IMR-90 (cell line): ENCODE measurements at regions not wholly inside any gene's neighbourhood (a gene's known extent, or its start where the extent isn't known, plus 50 kb on each side); places are given as distances from the start of the nearest gene placed in this dataset.

Source experiments
- ATAC-seq: fragments of 200-7000 bp; cut with Tn5 transposase; 2 replicates; pipeline ENCODE4 v1.9.1; 2020; ENCODE audit warnings: low read depth, mild to moderate bottlenecking, moderate library complexity
- BruUV-seq: library from RNA; stranded (reverse); fragments of 400-500 nt; replicated peaks from 2 replicates; lab custom pipeline; 2021; lab: Mats Ljungman, UMichigan
- CTCF ChIA-PET: fragments of 300-600 bp; formaldehyde crosslinking; extraction: SDS; loops from one replicate; lab custom pipeline; 2021; ENCODE audit warnings: antibody characterized with exemption; lab: Yijun Ruan, JAX
- POLR2A ChIA-PET: fragments of 300-600 bp; sonication (Branson Sonifier 250); formaldehyde crosslinking; loops from one replicate; lab custom pipeline; 2022; ENCODE audit warnings: antibody characterized with exemption; ENCODE audit not compliant: unreplicated experiment; lab: Charles Lee
- DNase-seq: peaks from one replicate; pipeline ENCODE4 v3.0.0; 2013
- H2AFZ ChIP-seq: replicated peaks from 2 replicates; pipeline ENCODE3; 2013; ENCODE audit warnings: low read length, mild to moderate bottlenecking; ENCODE audit not compliant: poor library complexity
- H2AK5ac ChIP-seq: 2 replicates; pipeline ENCODE4 v1.6.1; 2013; ENCODE audit warnings: low read depth, low read length, inconsistent platforms
- H2AK9ac ChIP-seq: replicated peaks from 2 replicates; pipeline ENCODE3; 2013; ENCODE audit warnings: mild to moderate bottlenecking, low read depth, low read length, moderate library complexity; ENCODE audit not compliant: poor library complexity
- H2BK120ac ChIP-seq: 2 replicates; pipeline ENCODE4 v1.6.1; 2013; ENCODE audit warnings: low read depth, low read length, inconsistent platforms
- H2BK15ac ChIP-seq: 3 replicates; pipeline ENCODE4 v1.6.1; 2013; ENCODE audit warnings: low read depth, low read length, inconsistent platforms
- H2BK20ac ChIP-seq: 2 replicates; pipeline ENCODE4 v1.6.1; 2013; ENCODE audit warnings: low read depth, mild to moderate bottlenecking, inconsistent platforms, low read length, moderate library complexity
- H2BK5ac ChIP-seq: 2 replicates; pipeline ENCODE4 v1.6.1; 2013; ENCODE audit warnings: mild to moderate bottlenecking, low read depth, low read length, inconsistent platforms; ENCODE audit not compliant: poor library complexity, severe bottlenecking
- H3K14ac ChIP-seq: replicated peaks from 2 replicates; pipeline ENCODE4 v1.6.1; 2013; ENCODE audit warnings: low read depth, low read length, inconsistent platforms
- H3K18ac ChIP-seq: 2 replicates; pipeline ENCODE4 v1.6.1; 2013; ENCODE audit warnings: low read depth, low read length, control low read depth
- H3K23ac ChIP-seq: 2 replicates; pipeline ENCODE4 v1.6.1; 2013; ENCODE audit warnings: low read depth, low read length, inconsistent platforms
- H3K27ac ChIP-seq: 2 replicates; pipeline ENCODE4 v1.5.1; 2013; ENCODE audit warnings: mild to moderate bottlenecking, control low read depth, low read length; ENCODE audit not compliant: insufficient read depth
- H3K27me3 ChIP-seq: 2 replicates; pipeline ENCODE4 v1.6.1; 2013; ENCODE audit warnings: low read length; ENCODE audit not compliant: control insufficient read depth, insufficient read depth
- H3K36me3 ChIP-seq: 2 replicates; pipeline ENCODE4 v1.6.1; 2013; ENCODE audit warnings: low read length, mixed read lengths; ENCODE audit not compliant: control insufficient read depth, insufficient read depth
- H3K4ac ChIP-seq: 2 replicates; pipeline ENCODE4 v1.6.1; 2013; ENCODE audit warnings: low read depth, low read length, inconsistent platforms
- H3K4me1 ChIP-seq: 2 replicates; pipeline ENCODE4 v1.6.1; 2013; ENCODE audit warnings: low read length, mixed read lengths; ENCODE audit not compliant: control insufficient read depth, insufficient read depth
- H3K4me2 ChIP-seq: 2 replicates; pipeline ENCODE4 v1.6.1; 2013; ENCODE audit warnings: low read depth, mild to moderate bottlenecking, control low read depth, low read length, moderate library complexity
- H3K4me3 ChIP-seq: 2 replicates; pipeline ENCODE4 v1.5.1; 2013; ENCODE audit warnings: low read depth, mild to moderate bottlenecking, control low read depth, low read length, moderate library complexity; ENCODE audit not compliant: insufficient read depth
- H3K56ac ChIP-seq: 2 replicates; pipeline ENCODE4 v1.6.1; 2013; ENCODE audit warnings: low read length, inconsistent platforms; ENCODE audit not compliant: insufficient read depth; ENCODE audit errors: extremely low read depth
- H3K79me1 ChIP-seq, 2 experiments: 2 replicates each; pipeline ENCODE4 v1.6.1; 2013; ENCODE audit warnings: low read length in 2 of 2, inconsistent platforms in 1 of 2, low read depth in 1 of 2
- H3K9ac ChIP-seq: 2 replicates; pipeline ENCODE4 v1.6.1; 2013; ENCODE audit warnings: low read depth, low read length, control low read depth
- H3K9me1 ChIP-seq: 2 replicates; pipeline ENCODE4 v1.6.1; 2013; ENCODE audit warnings: low read length, inconsistent platforms; ENCODE audit not compliant: insufficient read depth
- H3K9me3 ChIP-seq: 2 replicates; pipeline ENCODE4 v1.6.1; 2013; ENCODE audit warnings: low read length; ENCODE audit not compliant: control insufficient read depth, insufficient read depth
- H4K20me1 ChIP-seq: 2 replicates; pipeline ENCODE4 v1.6.1; 2013; ENCODE audit warnings: low read length, inconsistent platforms; ENCODE audit not compliant: insufficient read depth
- H4K5ac ChIP-seq: 2 replicates; pipeline ENCODE4 v1.6.1; 2013; ENCODE audit warnings: mild to moderate bottlenecking, low read depth, low read length, control low read depth
- H4K8ac ChIP-seq, 2 experiments: 2 replicates each; pipeline ENCODE4 v1.6.1; 2013; ENCODE audit warnings: low read depth in 2 of 2, low read length in 2 of 2, control low read depth in 1 of 2, inconsistent platforms in 1 of 2
- H4K91ac ChIP-seq: 2 replicates; pipeline ENCODE4 v1.6.1; 2013; ENCODE audit warnings: low read depth, low read length, inconsistent platforms; ENCODE audit not compliant: insufficient read depth
- MAZ ChIP-seq: IDR thresholded peaks from 2 replicates; pipeline ENCODE4 v1.6.1; 2012; ENCODE audit warnings: low read depth, mild to moderate bottlenecking, low read length, improper control_type of control experiment, moderate library complexity, borderline replicate concordance
- WGBS, 2 experiments: methylation state at CpG; one replicate each; pipeline versions ENCODE4 v1.1.5 to v1.1.7; 2013; ENCODE audit warnings: missing lambda C conversion rate in 2 of 2; ENCODE audit not compliant: insufficient read length in 1 of 2; ENCODE audit errors: extremely low coverage in 2 of 2; 5-methylcytosine and 5-hydroxymethylcytosine counted together
- dilution Hi-C: fragments of 300-500 bp; cut with HindIII; formaldehyde crosslinking; loops from one replicate; pipeline ENCODE4 v1.14.3; 2018; ENCODE audit warnings: low sequenced_read_pairs; ENCODE audit not compliant: unreplicated experiment
- in situ Hi-C: fragments of 300-500 bp; cut with MboI; formaldehyde crosslinking; loops from 3 replicates; pipeline ENCODE4 v1.14.3; 2019; ENCODE audit warnings: low sequenced_read_pairs, inconsistent platforms, mixed read lengths
- intact Hi-C: fragments of 100-400 bp; cut with micrococcal nuclease; formaldehyde crosslinking; loops from 2 replicates; pipeline ENCODE4 v1.10.0; 2022

- H2AFZ ChIP-seq = no peak overlapping the region
- intact Hi-C loops = no loop called here
Observed at GRCh38 chr6:71402096-71402495, 113.5 kb downstream of the OGFRL1 start.

More at GRCh38 chr6:71402096-71402495, 113.5 kb downstream of the OGFRL1 start:
- no peak for DNase-seq
- Histone ChIP-seq H4K91ac (no peak overlapping the region), H4K20me1 (no peaks in the 10 kb centered on the region), H3K27me3 (no peaks in the 10 kb centered on the region), H3K23ac (peak overlapping the region; percentile 75; the same call in 1 of the 2 replicates), H2BK120ac (no peak overlapping the region), H4K5ac (0 out of 2 replicates have a peak overlapping the region, but pooled peaks have one; percentile 54), H3K4me3 (no peak overlapping the region), H2BK20ac (no peak overlapping the region), H3K9me3 (no peaks in the 10 kb centered on the region), H3K4ac (no peak overlapping the region), H3K4me2 (no peak overlapping the region), H3K18ac (peak overlapping the region; percentile 8; the same call in 1 of the 2 replicates), H2BK5ac (peak overlapping the region; percentile 72), H2BK15ac (no peak overlapping the region), H3K27ac (peak overlapping the region; percentile 45; the same call in 1 of the 2 replicates), H2AK5ac (no peak overlapping the region), H3K14ac (0 out of 2 replicates have a peak overlapping the region, but pooled peaks have one; percentile 46), H4K8ac (0 out of 4 replicates have a peak overlapping the region, but pooled peaks of 1 of the 2 experiments have one; percentile 13), H3K9ac (no peak overlapping the region), H3K4me1 (peaks cover 7% of the 10 kb centered on the region), H3K56ac (peak overlapping the region; percentile 11; the same call in 1 of the 2 replicates), H3K36me3 (peaks cover 3% of the 10 kb centered on the region), H3K9me1 (peaks cover 3% of the 10 kb centered on the region), H2AK9ac (no peak overlapping the region), H3K79me1 (peaks cover 6 to 32% of the 10 kb centered on the region in 2 experiments)
- no peak for TF ChIP-seq MAZ
- ATAC-seq = no peak
- in situ Hi-C loops = no loop called here
- no TSS peak for BruUV-seq
- POLR2A ChIA-PET = no interaction called here
- CTCF ChIA-PET = no interaction called here
- dilution Hi-C loops = no loop called here
- WGBS, 2 experiments = no CpG with 5 or more reads among the region's 3 CpGs
